ENCODE measurements at regions not wholly inside any gene's neighbourhood (a gene's known extent, or its start where the extent isn't known, plus 50 kb on each side); places are given as distances from the start of the nearest gene placed in this dataset.

DNA sequence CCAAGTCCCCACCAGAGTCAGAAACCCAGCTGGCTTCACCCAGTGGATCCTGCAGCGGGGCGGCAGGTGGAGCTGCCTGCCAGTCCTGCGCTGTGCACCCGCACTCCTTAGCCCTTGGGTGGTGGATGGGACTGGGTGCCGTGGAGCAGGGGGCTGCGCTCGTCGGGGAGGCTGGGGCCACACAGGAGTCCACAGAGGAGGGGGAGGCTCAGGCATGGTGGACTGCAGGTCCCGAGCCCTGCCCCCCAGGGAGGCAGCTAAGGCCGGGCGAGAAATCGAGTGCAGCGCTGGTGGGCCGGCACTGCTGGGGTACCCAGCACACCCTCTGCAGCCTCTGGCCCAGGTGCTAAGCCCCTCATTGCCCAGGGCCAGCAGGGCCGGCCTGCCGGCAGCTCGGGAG is 144.6 kb upstream of the MGAT5 start:
- TF ChIP-seq, protein P1, sequence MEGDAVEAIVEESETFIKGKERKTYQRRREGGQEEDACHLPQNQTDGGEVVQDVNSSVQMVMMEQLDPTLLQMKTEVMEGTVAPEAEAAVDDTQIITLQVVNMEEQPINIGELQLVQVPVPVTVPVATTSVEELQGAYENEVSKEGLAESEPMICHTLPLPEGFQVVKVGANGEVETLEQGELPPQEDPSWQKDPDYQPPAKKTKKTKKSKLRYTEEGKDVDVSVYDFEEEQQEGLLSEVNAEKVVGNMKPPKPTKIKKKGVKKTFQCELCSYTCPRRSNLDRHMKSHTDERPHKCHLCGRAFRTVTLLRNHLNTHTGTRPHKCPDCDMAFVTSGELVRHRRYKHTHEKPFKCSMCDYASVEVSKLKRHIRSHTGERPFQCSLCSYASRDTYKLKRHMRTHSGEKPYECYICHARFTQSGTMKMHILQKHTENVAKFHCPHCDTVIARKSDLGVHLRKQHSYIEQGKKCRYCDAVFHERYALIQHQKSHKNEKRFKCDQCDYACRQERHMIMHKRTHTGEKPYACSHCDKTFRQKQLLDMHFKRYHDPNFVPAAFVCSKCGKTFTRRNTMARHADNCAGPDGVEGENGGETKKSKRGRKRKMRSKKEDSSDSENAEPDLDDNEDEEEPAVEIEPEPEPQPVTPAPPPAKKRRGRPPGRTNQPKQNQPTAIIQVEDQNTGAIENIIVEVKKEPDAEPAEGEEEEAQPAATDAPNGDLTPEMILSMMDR (conservative IDR thresholded peaks at IDR 0.05 in 1 of 2, IDR thresholded peaks at IDR 0.05 in 1 of 2; ENCODE audit: extremely low read depth in 1 of 2, insufficient read depth in 1 of 2, low read depth in 1 of 2, low read length in 2 of 2) = no peak
- no peak for TF ChIP-seq EZH2 (IDR thresholded peaks at IDR 0.05; ENCODE audit: borderline replicate concordance, low read length)

All from mammary epithelial cell (primary cell).